HEK293T (cell line): ENCODE measurements at regions not wholly inside any gene's neighbourhood (a gene's known extent, or its start where the extent isn't known, plus 50 kb on each side); places are given as distances from the start of the nearest gene placed in this dataset.
"Not testable (repeated sequence)": the region's sequence is repeated elsewhere in the genome, so short reads cannot be mapped to it uniquely, and the experiment has no call there.

ENCODE experiments used
- ARNT ChIP-seq: fragments of 450-650 bp; IDR thresholded peaks from 2 replicates; pipeline ENCODE4 v1.6.1; 2017; ENCODE audit warnings: mild to moderate bottlenecking
- ELF4 ChIP-seq: fragments of 450-650 bp; IDR thresholded peaks from 2 replicates; pipeline ENCODE4 v1.6.1; 2017; ENCODE audit warnings: antibody characterized with exemption
- FOXA1 ChIP-seq: fragments of 450-650 bp; IDR thresholded peaks from 2 replicates; pipeline ENCODE4 v1.6.1; 2016; ENCODE audit warnings: mild to moderate bottlenecking
- FOXK2 ChIP-seq: fragments of 450-650 bp; IDR thresholded peaks from 2 replicates; pipeline ENCODE4 v1.6.1; 2016; ENCODE audit warnings: mild to moderate bottlenecking
- FOXM1 ChIP-seq: fragments of 450-650 bp; IDR thresholded peaks from 2 replicates; pipeline ENCODE4 v1.6.1; 2017; ENCODE audit warnings: mild to moderate bottlenecking, borderline replicate concordance
- L3MBTL2 ChIP-seq: fragments of 450-650 bp; conservative IDR thresholded peaks from 2 replicates; pipeline ENCODE4 v1.6.1; 2016; ENCODE audit warnings: mild to moderate bottlenecking
- SUZ12 ChIP-seq: fragments of 450-650 bp; IDR thresholded peaks from 2 replicates; pipeline ENCODE4 v1.6.1; 2016; ENCODE audit warnings: mild to moderate bottlenecking
- TARDBP ChIP-seq: fragments of 450-650 bp; IDR thresholded peaks from 2 replicates; pipeline ENCODE4 v1.6.1; 2016

GRCh38 chr7:109905368-109906065 lies 1185.4 kb upstream of the LRRN3 start:
- not testable (repeated sequence) for TF ChIP-seq L3MBTL2, TARDBP, FOXA1, SUZ12, FOXK2, FOXM1, ARNT, ELF4
